ENCODE measurements at regions not wholly inside any gene's neighbourhood (a gene's known extent, or its start where the extent isn't known, plus 50 kb on each side); places are given as distances from the start of the nearest gene placed in this dataset.

DNA sequence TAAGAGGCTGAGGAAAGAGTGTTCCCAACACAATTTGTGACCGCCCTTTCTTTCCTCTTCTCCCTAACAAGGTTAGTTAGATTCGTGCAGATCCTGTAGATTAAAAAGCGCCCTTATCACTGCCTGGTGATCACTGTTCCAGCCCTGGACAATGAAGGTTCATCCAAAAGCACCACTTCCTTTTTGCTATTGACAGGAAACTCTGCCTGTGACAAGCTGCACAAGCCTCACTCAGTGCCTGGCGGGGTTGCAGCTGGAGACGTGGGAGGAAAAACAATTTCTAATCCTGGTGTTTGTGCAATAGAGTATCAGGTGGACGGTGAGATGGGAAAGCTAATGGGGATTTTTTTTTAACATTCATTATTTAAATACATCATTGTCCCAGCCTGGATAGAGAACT lies 105.9 kb upstream of the CAV2 start:
- TF ChIP-seq, protein P1, sequence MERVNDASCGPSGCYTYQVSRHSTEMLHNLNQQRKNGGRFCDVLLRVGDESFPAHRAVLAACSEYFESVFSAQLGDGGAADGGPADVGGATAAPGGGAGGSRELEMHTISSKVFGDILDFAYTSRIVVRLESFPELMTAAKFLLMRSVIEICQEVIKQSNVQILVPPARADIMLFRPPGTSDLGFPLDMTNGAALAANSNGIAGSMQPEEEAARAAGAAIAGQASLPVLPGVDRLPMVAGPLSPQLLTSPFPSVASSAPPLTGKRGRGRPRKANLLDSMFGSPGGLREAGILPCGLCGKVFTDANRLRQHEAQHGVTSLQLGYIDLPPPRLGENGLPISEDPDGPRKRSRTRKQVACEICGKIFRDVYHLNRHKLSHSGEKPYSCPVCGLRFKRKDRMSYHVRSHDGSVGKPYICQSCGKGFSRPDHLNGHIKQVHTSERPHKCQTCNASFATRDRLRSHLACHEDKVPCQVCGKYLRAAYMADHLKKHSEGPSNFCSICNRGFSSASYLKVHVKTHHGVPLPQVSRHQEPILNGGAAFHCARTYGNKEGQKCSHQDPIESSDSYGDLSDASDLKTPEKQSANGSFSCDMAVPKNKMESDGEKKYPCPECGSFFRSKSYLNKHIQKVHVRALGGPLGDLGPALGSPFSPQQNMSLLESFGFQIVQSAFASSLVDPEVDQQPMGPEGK (CRISPR knock-in tag; IDR thresholded peaks at IDR 0.05; ENCODE audit: borderline replicate concordance): no peak
- TF ChIP-seq CSDC2 (CRISPR knock-in tag; IDR thresholded peaks at IDR 0.05) (no peak), BACH2 (CRISPR knock-in tag; IDR thresholded peaks at IDR 0.05; ENCODE audit: borderline replicate concordance) (no peak)
- ATAC-seq: peak; percentile 52

DNA sequence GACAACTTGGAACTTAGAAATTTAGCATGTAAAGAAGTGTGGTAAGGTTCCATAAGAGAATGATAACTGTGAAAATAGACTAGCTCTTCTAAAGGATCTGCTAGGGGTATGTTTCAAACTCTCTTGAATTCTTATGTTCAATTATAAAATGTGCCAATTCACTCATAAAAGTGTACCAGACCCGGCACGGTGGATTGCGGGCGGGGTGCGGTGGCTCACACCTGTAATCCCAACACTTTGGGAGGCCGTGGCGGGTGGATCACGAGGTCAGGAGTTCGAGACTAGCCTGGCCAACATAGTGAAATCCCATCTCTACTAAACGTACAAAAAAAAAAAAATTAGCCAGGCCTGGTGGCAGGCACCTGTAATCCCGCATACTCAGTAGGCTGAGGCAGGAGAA lies 105.4 kb upstream of the CAV2 start:
- TF ChIP-seq BACH2 (CRISPR knock-in tag; IDR thresholded peaks at IDR 0.05; ENCODE audit: borderline replicate concordance) (no peak), ZFP3 (CRISPR knock-in tag; IDR thresholded peaks at IDR 0.05) (no peak), ESRRG (CRISPR knock-in tag; IDR thresholded peaks at IDR 0.05) (no peak), ZNF70 (CRISPR knock-in tag; IDR thresholded peaks at IDR 0.05) (no peak), ZNF8 (CRISPR knock-in tag; IDR thresholded peaks at IDR 0.05) (no peak), ISL1 (CRISPR knock-in tag; IDR thresholded peaks at IDR 0.05) (no peak), TOX (CRISPR knock-in tag; IDR thresholded peaks at IDR 0.05; ENCODE audit: borderline replicate concordance) (no peak), ZFP30 (CRISPR knock-in tag; IDR thresholded peaks at IDR 0.05) (no peak), RARB (CRISPR knock-in tag; IDR thresholded peaks at IDR 0.05) (no peak), ARNTL (CRISPR knock-in tag; IDR thresholded peaks at IDR 0.05; ENCODE audit: borderline replicate concordance, low read depth) (no peak), ZNF565 (CRISPR knock-in tag; conservative IDR thresholded peaks at IDR 0.05; ENCODE audit: low read depth) (no peak), GLIS3 (CRISPR knock-in tag; IDR thresholded peaks at IDR 0.05) (no peak)
- TF ChIP-seq, protein P2, sequence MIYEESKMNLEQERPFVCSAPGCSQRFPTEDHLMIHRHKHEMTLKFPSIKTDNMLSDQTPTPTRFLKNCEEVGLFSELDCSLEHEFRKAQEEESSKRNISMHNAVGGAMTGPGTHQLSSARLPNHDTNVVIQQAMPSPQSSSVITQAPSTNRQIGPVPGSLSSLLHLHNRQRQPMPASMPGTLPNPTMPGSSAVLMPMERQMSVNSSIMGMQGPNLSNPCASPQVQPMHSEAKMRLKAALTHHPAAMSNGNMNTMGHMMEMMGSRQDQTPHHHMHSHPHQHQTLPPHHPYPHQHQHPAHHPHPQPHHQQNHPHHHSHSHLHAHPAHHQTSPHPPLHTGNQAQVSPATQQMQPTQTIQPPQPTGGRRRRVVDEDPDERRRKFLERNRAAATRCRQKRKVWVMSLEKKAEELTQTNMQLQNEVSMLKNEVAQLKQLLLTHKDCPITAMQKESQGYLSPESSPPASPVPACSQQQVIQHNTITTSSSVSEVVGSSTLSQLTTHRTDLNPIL (CRISPR knock-in tag; IDR thresholded peaks at IDR 0.05; ENCODE audit: low read depth): no peak
- TF ChIP-seq, protein P3, sequence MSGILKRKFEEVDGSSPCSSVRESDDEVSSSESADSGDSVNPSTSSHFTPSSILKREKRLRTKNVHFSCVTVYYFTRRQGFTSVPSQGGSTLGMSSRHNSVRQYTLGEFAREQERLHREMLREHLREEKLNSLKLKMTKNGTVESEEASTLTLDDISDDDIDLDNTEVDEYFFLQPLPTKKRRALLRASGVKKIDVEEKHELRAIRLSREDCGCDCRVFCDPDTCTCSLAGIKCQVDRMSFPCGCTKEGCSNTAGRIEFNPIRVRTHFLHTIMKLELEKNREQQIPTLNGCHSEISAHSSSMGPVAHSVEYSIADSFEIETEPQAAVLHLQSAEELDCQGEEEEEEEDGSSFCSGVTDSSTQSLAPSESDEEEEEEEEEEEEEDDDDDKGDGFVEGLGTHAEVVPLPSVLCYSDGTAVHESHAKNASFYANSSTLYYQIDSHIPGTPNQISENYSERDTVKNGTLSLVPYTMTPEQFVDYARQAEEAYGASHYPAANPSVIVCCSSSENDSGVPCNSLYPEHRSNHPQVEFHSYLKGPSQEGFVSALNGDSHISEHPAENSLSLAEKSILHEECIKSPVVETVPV (CRISPR knock-in tag; IDR thresholded peaks at IDR 0.05): no peak
- TF ChIP-seq, protein P4, sequence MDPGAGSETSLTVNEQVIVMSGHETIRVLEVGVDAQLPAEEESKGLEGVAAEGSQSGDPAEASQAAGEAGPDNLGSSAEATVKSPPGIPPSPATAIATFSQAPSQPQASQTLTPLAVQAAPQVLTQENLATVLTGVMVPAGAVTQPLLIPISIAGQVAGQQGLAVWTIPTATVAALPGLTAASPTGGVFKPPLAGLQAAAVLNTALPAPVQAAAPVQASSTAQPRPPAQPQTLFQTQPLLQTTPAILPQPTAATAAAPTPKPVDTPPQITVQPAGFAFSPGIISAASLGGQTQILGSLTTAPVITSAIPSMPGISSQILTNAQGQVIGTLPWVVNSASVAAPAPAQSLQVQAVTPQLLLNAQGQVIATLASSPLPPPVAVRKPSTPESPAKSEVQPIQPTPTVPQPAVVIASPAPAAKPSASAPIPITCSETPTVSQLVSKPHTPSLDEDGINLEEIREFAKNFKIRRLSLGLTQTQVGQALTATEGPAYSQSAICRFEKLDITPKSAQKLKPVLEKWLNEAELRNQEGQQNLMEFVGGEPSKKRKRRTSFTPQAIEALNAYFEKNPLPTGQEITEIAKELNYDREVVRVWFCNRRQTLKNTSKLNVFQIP (CRISPR knock-in tag; IDR thresholded peaks at IDR 0.05; ENCODE audit: borderline replicate concordance, low read depth): no peak
- TF ChIP-seq, protein P5, sequence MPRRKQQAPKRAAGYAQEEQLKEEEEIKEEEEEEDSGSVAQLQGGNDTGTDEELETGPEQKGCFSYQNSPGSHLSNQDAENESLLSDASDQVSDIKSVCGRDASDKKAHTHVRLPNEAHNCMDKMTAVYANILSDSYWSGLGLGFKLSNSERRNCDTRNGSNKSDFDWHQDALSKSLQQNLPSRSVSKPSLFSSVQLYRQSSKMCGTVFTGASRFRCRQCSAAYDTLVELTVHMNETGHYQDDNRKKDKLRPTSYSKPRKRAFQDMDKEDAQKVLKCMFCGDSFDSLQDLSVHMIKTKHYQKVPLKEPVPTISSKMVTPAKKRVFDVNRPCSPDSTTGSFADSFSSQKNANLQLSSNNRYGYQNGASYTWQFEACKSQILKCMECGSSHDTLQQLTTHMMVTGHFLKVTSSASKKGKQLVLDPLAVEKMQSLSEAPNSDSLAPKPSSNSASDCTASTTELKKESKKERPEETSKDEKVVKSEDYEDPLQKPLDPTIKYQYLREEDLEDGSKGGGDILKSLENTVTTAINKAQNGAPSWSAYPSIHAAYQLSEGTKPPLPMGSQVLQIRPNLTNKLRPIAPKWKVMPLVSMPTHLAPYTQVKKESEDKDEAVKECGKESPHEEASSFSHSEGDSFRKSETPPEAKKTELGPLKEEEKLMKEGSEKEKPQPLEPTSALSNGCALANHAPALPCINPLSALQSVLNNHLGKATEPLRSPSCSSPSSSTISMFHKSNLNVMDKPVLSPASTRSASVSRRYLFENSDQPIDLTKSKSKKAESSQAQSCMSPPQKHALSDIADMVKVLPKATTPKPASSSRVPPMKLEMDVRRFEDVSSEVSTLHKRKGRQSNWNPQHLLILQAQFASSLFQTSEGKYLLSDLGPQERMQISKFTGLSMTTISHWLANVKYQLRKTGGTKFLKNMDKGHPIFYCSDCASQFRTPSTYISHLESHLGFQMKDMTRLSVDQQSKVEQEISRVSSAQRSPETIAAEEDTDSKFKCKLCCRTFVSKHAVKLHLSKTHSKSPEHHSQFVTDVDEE (CRISPR knock-in tag; IDR thresholded peaks at IDR 0.05): no peak
- no peak for ATAC-seq

DNA sequence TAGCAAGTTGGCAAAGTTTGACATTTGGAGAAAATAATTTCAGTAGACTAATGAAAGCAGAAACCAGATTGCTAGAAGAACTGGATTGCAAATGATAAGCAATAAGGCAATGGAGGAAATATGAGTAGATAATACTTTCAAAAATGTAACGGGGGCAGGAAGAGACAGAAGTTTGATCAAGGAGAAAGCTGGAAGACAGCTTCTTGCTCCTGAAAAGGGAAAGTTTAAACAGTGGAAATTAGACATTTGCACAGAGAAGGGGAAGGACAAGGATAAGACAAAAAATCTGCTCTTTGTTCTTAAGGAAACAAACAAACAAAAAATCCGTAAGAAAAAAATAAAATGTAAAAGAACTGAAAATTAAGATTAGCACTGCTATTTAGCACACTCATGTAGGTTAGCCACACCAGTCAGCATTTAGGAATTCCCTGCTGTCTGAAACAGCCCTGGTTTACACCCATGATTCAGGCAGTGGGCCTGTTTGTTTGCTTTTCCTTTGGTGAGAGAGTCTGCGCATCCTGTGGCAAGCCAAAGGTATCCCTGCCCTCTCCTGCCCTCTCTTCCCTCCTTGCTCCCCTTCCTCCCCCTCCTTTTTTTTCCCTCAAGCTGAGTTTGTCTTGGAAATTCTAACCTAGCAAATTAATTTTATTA lies 104.3 kb upstream of the CAV2 start:
- TF ChIP-seq ZNF565 (CRISPR knock-in tag; conservative IDR thresholded peaks at IDR 0.05; ENCODE audit: low read depth) (no peak), ARNTL (CRISPR knock-in tag; IDR thresholded peaks at IDR 0.05; ENCODE audit: borderline replicate concordance, low read depth) (no peak), SNAI2 (CRISPR knock-in tag; IDR thresholded peaks at IDR 0.05) (no peak), GLIS3 (CRISPR knock-in tag; IDR thresholded peaks at IDR 0.05) (no peak), ZC3H10 (CRISPR knock-in tag; IDR thresholded peaks at IDR 0.05) (no peak), ZNF8 (CRISPR knock-in tag; IDR thresholded peaks at IDR 0.05) (no peak), OSR1 (CRISPR knock-in tag; IDR thresholded peaks at IDR 0.05) (no peak), BACH2 (CRISPR knock-in tag; IDR thresholded peaks at IDR 0.05; ENCODE audit: borderline replicate concordance) (no peak)
- TF ChIP-seq, protein P3 (CRISPR knock-in tag; IDR thresholded peaks at IDR 0.05): no peak

More for the DNA sequence above, 104.3 kb upstream of the CAV2 start:
- ATAC-seq: peak; percentile 92

Measured in SK-N-SH treated with all-trans-retinoic acid at 6 μM for 48 hours (cell line).